NT2/D1 (cell line): ENCODE measurements at regions not wholly inside any gene's neighbourhood (a gene's known extent, or its start where the extent isn't known, plus 50 kb on each side); places are given as distances from the start of the nearest gene placed in this dataset.

ENCODE experiments used
- SUZ12 ChIP-seq: IDR thresholded peaks from 2 replicates; pipeline ENCODE4 v1.6.1; 2011; ENCODE audit not compliant: insufficient read length, insufficient read depth; ENCODE audit errors: extremely low read depth
- YY1 ChIP-seq: IDR thresholded peaks from 2 replicates; pipeline ENCODE4 v1.6.1; 2011; ENCODE audit not compliant: insufficient read length, insufficient read depth
- ZNF274 ChIP-seq: IDR thresholded peaks from 2 replicates; pipeline ENCODE4 v1.6.1; 2011; ENCODE audit warnings: mild to moderate bottlenecking, low read depth, low read length

GRCh38 chr1:172753964-172754363, 95.1 kb downstream of the FASLG start:
- no peak for TF ChIP-seq YY1
- no peak for TF ChIP-seq SUZ12
- TF ChIP-seq ZNF274: no peak
